ENCODE measurements at regions not wholly inside any gene's neighbourhood (a gene's known extent, or its start where the extent isn't known, plus 50 kb on each side); places are given as distances from the start of the nearest gene placed in this dataset.

GRCh38 chr6:149185799-149186357, 131.6 kb upstream of the TAB2 start:
- Mint-ChIP-seq H3K4me3 (no peak overlapping the region), H3K27me3 (no peaks in the 10 kb centered on the region), H3K4me1 (peaks cover 10 to 20% (median 14%) of the 10 kb centered on the region in 4 donors), H3K36me3 (peaks cover 0 to 17% (median 9%) of the 10 kb centered on the region in 3 donors), H3K27ac (peak overlapping the region in 1 of 10 donors; percentile 41), H3K9me3 (peaks cover 0 to 47% (median 13%) of the 10 kb centered on the region in 9 donors)
- ATAC-seq (no peak), DNase-seq (no peak)
- POLR2A ChIA-PET, result no interaction called here

- POLR2A ChIA-PET, result no interaction called here
- Mint-ChIP-seq H3K27ac (peak overlapping the region in 1 of 10 donors; percentile 39), H3K9me3 (peaks cover 0 to 47% (median 13%) of the 10 kb centered on the region in 9 donors), H3K4me3 (no peak overlapping the region), H3K4me1 (peaks cover 10 to 20% (median 17%) of the 10 kb centered on the region in 4 donors), H3K36me3 (peaks cover 0 to 17% (median 9%) of the 10 kb centered on the region in 3 donors), H3K27me3 (no peaks in the 10 kb centered on the region)
- ATAC-seq (no peak), DNase-seq (no peak)
Measured at GRCh38 chr6:149186873-149187272, 130.6 kb upstream of the TAB2 start.

- Mint-ChIP-seq H3K9me3 (peaks cover 0 to 36% (median 9%) of the 10 kb centered on the region in 9 donors), H3K4me3 (peak overlapping the region in 3 of 10 donors; percentile 9 to 37 (median 24)), H3K27me3 (no peaks in the 10 kb centered on the region), H3K27ac (peak overlapping the region in 7 of 10 donors; percentile 2 to 90 (median 31)), H3K36me3 (peaks cover 0 to 15% (median 3%) of the 10 kb centered on the region in 3 donors), H3K4me1 (peaks cover 14 to 22% (median 16%) of the 10 kb centered on the region in 4 donors)
- DNase-seq (peak in 7 of 10 donors; percentile 16 to 70 (median 36)), ATAC-seq (peak; percentile 39 to 58)
- POLR2A ChIA-PET, result no interaction called here
Measured at GRCh38 chr6:149190224-149190831, 127.2 kb upstream of the TAB2 start.

- no peak overlapping the region for H3K4me3 Mint-ChIP-seq
- H3K27me3 Mint-ChIP-seq, result no peaks in the 10 kb centered on the region
- peaks cover 0 to 39% (median 16%) of the 10 kb centered on the region in 9 donors for H3K9me3 Mint-ChIP-seq
- ATAC-seq (no peak), DNase-seq (no peak)
- H3K36me3 Mint-ChIP-seq, result peaks cover 0 to 29% (median 8%) of the 10 kb centered on the region in 3 donors
- POLR2A ChIA-PET, result interaction anchor here (0.6 to 1.4 kb wide), 3 partner anchors 13 to 36 kb away, joined by 3 read pairs; no protein-coding TSS in a partner anchor
- H3K4me1 Mint-ChIP-seq, result peaks cover 6 to 11% (median 9%) of the 10 kb centered on the region in 4 donors
- H3K27ac Mint-ChIP-seq, result peak overlapping the region in 4 of 10 donors; percentile 21 to 48 (median 47)
Measured at GRCh38 chr6:149194820-149195558, 122.5 kb upstream of the TAB2 start.

- H3K27ac Mint-ChIP-seq, result peak overlapping the region in 1 of 10 donors; percentile 60
- H3K9me3 Mint-ChIP-seq, result peaks cover 0 to 50% (median 21%) of the 10 kb centered on the region in 9 donors
- peaks cover 0 to 40% (median 12%) of the 10 kb centered on the region in 3 donors for H3K36me3 Mint-ChIP-seq
- no peak overlapping the region for H3K4me3 Mint-ChIP-seq
- DNase-seq, result no peak
- no peaks in the 10 kb centered on the region for H3K27me3 Mint-ChIP-seq
- H3K4me1 Mint-ChIP-seq, result peaks cover 0 to 6% (median 3%) of the 10 kb centered on the region in 4 donors
- no peak for ATAC-seq
- POLR2A ChIA-PET, result interaction anchor here (1.4 kb wide), 2 partner anchors 12 to 37 kb away, joined by 3 read pairs; no protein-coding TSS in a partner anchor
Measured at GRCh38 chr6:149196091-149196490, 121.4 kb upstream of the TAB2 start.

- no peak overlapping the region for H3K27ac Mint-ChIP-seq
- POLR2A ChIA-PET, result interaction anchor here (1.2 kb wide), 1 partner anchor 11 kb away, joined by 3 read pairs; no protein-coding TSS in a partner anchor
- no peak overlapping the region for H3K4me3 Mint-ChIP-seq
- peaks cover 0 to 6% (median 2%) of the 10 kb centered on the region in 4 donors for H3K4me1 Mint-ChIP-seq
- DNase-seq, result no peak
- H3K36me3 Mint-ChIP-seq, result peaks cover 0 to 43% (median 15%) of the 10 kb centered on the region in 3 donors
- peaks cover 0 to 56% (median 21%) of the 10 kb centered on the region in 9 donors for H3K9me3 Mint-ChIP-seq
- ATAC-seq, result no peak
- H3K27me3 Mint-ChIP-seq, result no peaks in the 10 kb centered on the region
Measured at GRCh38 chr6:149197482-149197881, 120.0 kb upstream of the TAB2 start.

- H3K4me1 Mint-ChIP-seq, result peaks cover 4 to 8% (median 5%) of the 10 kb centered on the region in 4 donors
- no peaks in the 10 kb centered on the region for H3K27me3 Mint-ChIP-seq
- H3K27ac Mint-ChIP-seq, result peak overlapping the region in 2 of 10 donors; percentile 43 to 57
- ATAC-seq, result no peak
- no peak for DNase-seq
- peaks cover 0 to 56% (median 21%) of the 10 kb centered on the region in 9 donors for H3K9me3 Mint-ChIP-seq
- POLR2A ChIA-PET, result no interaction called here
- no peak overlapping the region for H3K4me3 Mint-ChIP-seq
- H3K36me3 Mint-ChIP-seq, result peaks cover 0 to 43% (median 15%) of the 10 kb centered on the region in 3 donors
Measured at GRCh38 chr6:149198265-149198664, 119.2 kb upstream of the TAB2 start.

GRCh38 chr6:149200282-149200945, 117.1 kb upstream of the TAB2 start:
- DNase-seq, result no peak
- ATAC-seq, result no peak
- Mint-ChIP-seq H3K9me3 (peaks cover 0 to 56% (median 21%) of the 10 kb centered on the region in 9 donors), H3K4me3 (no peak overlapping the region), H3K27me3 (no peaks in the 10 kb centered on the region), H3K36me3 (peaks cover 0 to 43% (median 15%) of the 10 kb centered on the region in 3 donors), H3K4me1 (peaks cover 2 to 9% (median 5%) of the 10 kb centered on the region in 4 donors), H3K27ac (peak overlapping the region in 6 of 10 donors; percentile 22 to 65 (median 48))
- POLR2A ChIA-PET, result no interaction called here

- POLR2A ChIA-PET, result no interaction called here
- Mint-ChIP-seq H3K27me3 (no peaks in the 10 kb centered on the region), H3K9me3 (peaks cover 0 to 56% (median 21%) of the 10 kb centered on the region in 9 donors), H3K27ac (no peak overlapping the region), H3K36me3 (peaks cover 0 to 41% (median 15%) of the 10 kb centered on the region in 3 donors), H3K4me3 (no peak overlapping the region), H3K4me1 (peaks cover 2 to 9% (median 5%) of the 10 kb centered on the region in 4 donors)
- ATAC-seq, result no peak
- DNase-seq, result no peak
Measured at GRCh38 chr6:149201068-149201655, 116.3 kb upstream of the TAB2 start.

GRCh38 chr6:149202100-149202499, 115.4 kb upstream of the TAB2 start:
- ATAC-seq (no peak), DNase-seq (no peak)
- POLR2A ChIA-PET, result interaction anchor here (0.6 kb wide), 1 partner anchor 85 kb away, joined by 4 read pairs; no protein-coding TSS in a partner anchor
- Mint-ChIP-seq H3K4me3 (no peak overlapping the region), H3K4me1 (peaks cover 2 to 9% (median 5%) of the 10 kb centered on the region in 4 donors), H3K9me3 (peaks cover 0 to 46% (median 16%) of the 10 kb centered on the region in 9 donors), H3K27me3 (no peaks in the 10 kb centered on the region), H3K27ac (peak overlapping the region in 2 of 10 donors; percentile 4 to 53), H3K36me3 (peaks cover 0 to 32% (median 14%) of the 10 kb centered on the region in 3 donors)

- H3K36me3 Mint-ChIP-seq, result peaks cover 0 to 30% (median 7%) of the 10 kb centered on the region in 3 donors
- no peak overlapping the region for H3K4me3 Mint-ChIP-seq
Measured at GRCh38 chr6:149202952-149203351, 114.6 kb upstream of the TAB2 start.

More at GRCh38 chr6:149202952-149203351, 114.6 kb upstream of the TAB2 start:
- Mint-ChIP-seq H3K4me1 (peaks cover 2 to 9% (median 5%) of the 10 kb centered on the region in 4 donors), H3K9me3 (peaks cover 0 to 38% (median 11%) of the 10 kb centered on the region in 9 donors), H3K27ac (peak overlapping the region in 5 of 10 donors; percentile 47 to 81 (median 58)), H3K27me3 (no peaks in the 10 kb centered on the region)
- ATAC-seq, result no peak
- no peak for DNase-seq
- POLR2A ChIA-PET, result interaction anchor here (1.3 kb wide), 1 partner anchor 15 kb away, joined by 3 read pairs; no protein-coding TSS in a partner anchor
